ENCODE measurements at regions not wholly inside any gene's neighbourhood (a gene's known extent, or its start where the extent isn't known, plus 50 kb on each side); places are given as distances from the start of the nearest gene placed in this dataset.

- TF ChIP-seq CTCF (IDR thresholded peaks at IDR 0.05; ENCODE audit: poor library complexity, severe bottlenecking) (no peak), EP300 (conservative IDR thresholded peaks at IDR 0.05; ENCODE audit: poor library complexity, severe bottlenecking) (no peak), TAF1 (IDR thresholded peaks at IDR 0.05; ENCODE audit: low read depth) (no peak), POLR2AphosphoS5 (IDR thresholded peaks at IDR 0.05) (no peak), EZH2 (IDR thresholded peaks at IDR 0.05; ENCODE audit: borderline replicate concordance, insufficient read depth, low read length, poor library complexity, severe bottlenecking) (no peak), SMC3 (conservative IDR thresholded peaks at IDR 0.05; ENCODE audit: poor library complexity) (no peak), MXI1 (conservative IDR thresholded peaks at IDR 0.05; ENCODE audit: poor library complexity, severe bottlenecking) (no peak)
- TF ChIP-seq, protein P1, sequence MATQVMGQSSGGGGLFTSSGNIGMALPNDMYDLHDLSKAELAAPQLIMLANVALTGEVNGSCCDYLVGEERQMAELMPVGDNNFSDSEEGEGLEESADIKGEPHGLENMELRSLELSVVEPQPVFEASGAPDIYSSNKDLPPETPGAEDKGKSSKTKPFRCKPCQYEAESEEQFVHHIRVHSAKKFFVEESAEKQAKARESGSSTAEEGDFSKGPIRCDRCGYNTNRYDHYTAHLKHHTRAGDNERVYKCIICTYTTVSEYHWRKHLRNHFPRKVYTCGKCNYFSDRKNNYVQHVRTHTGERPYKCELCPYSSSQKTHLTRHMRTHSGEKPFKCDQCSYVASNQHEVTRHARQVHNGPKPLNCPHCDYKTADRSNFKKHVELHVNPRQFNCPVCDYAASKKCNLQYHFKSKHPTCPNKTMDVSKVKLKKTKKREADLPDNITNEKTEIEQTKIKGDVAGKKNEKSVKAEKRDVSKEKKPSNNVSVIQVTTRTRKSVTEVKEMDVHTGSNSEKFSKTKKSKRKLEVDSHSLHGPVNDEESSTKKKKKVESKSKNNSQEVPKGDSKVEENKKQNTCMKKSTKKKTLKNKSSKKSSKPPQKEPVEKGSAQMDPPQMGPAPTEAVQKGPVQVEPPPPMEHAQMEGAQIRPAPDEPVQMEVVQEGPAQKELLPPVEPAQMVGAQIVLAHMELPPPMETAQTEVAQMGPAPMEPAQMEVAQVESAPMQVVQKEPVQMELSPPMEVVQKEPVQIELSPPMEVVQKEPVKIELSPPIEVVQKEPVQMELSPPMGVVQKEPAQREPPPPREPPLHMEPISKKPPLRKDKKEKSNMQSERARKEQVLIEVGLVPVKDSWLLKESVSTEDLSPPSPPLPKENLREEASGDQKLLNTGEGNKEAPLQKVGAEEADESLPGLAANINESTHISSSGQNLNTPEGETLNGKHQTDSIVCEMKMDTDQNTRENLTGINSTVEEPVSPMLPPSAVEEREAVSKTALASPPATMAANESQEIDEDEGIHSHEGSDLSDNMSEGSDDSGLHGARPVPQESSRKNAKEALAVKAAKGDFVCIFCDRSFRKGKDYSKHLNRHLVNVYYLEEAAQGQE (IDR thresholded peaks at IDR 0.05; ENCODE audit: borderline replicate concordance) = no peak
Observed at GRCh38 chr3:34531156-34531555, 732.7 kb downstream of the PDCD6IP start.

Measured in neural cell (in vitro differentiated cells).